Kidney (tissue), 13 donors: ENCODE measurements at regions not wholly inside any gene's neighbourhood (a gene's known extent, or its start where the extent isn't known, plus 50 kb on each side); places are given as distances from the start of the nearest gene placed in this dataset.

ENCODE experiments used
- DNase-seq, 5 donors: peaks; one replicate each; pipeline ENCODE4 v3.0.0-alpha.2; 2013 to 2020
- FAIRE-seq: peaks from 2 replicates; lab custom pipeline; 2012; peaks lifted over from hg19 to GRCh38; lab: Jason Lieb, UNC
- H3K27ac ChIP-seq, 2 donors: one replicate each; pipeline ENCODE4 v1.7.0; 2013; ENCODE audit warnings: low read depth in 2 of 2, low read length in 2 of 2, inconsistent platforms in 1 of 2
- H3K27me3 ChIP-seq: one replicate; pipeline ENCODE4 v1.7.1; 2013; ENCODE audit warnings: low read length, inconsistent platforms; ENCODE audit not compliant: control insufficient read depth, insufficient read depth
- H3K36me3 ChIP-seq, 3 donors: one replicate each; pipeline versions ENCODE4 v1.7.0 to v1.7.1; 2013; ENCODE audit warnings: low read length in 3 of 3, control low read depth in 1 of 3, inconsistent platforms in 1 of 3; ENCODE audit not compliant: insufficient read depth in 3 of 3, control insufficient read depth in 2 of 3
- H3K4me1 ChIP-seq, 3 donors: one replicate each; pipeline versions ENCODE4 v1.7.0 to v1.7.1; 2013; ENCODE audit warnings: low read length in 3 of 3, inconsistent platforms in 1 of 3, low read depth in 1 of 3; ENCODE audit not compliant: control insufficient read depth in 2 of 3, insufficient read depth in 2 of 3
- H3K4me3 ChIP-seq, 3 donors: one replicate each; pipeline versions ENCODE4 v1.7.0 to v1.8.1; 2013; ENCODE audit warnings: low read length in 3 of 3, control low read depth in 1 of 3, inconsistent platforms in 1 of 3
- H3K9ac ChIP-seq, 3 donors: one replicate each; pipeline versions ENCODE4 v1.7.0 to v1.7.1; 2013; ENCODE audit warnings: low read length in 3 of 3, control low read depth in 1 of 3, inconsistent platforms in 1 of 3
- H3K9me3 ChIP-seq, 3 donors: one replicate each; pipeline versions ENCODE4 v1.7.0 to v1.7.1; 2013; ENCODE audit warnings: low read length in 3 of 3, control low read depth in 1 of 3, inconsistent platforms in 1 of 3; ENCODE audit not compliant: control insufficient read depth in 2 of 3, insufficient read depth in 1 of 3
- intact Hi-C: fragments of 100-400 bp; cut with DNase I; formaldehyde crosslinking; loops from one replicate; pipeline ENCODE4 v1.11.1; 2022
- TF ChIP-seq, protein P1 (sequence below): IDR thresholded peaks from 3 replicates; pipeline ENCODE4 v1.5.1; 2012; ENCODE audit warnings: mild to moderate bottlenecking, moderate library complexity, borderline replicate concordance; ENCODE audit not compliant: insufficient read depth; ENCODE audit errors: extremely low read depth
- donor health status: control.
- donor health status: control.
- donor health status: control.
- donor health status: control.
- donor health status: control.
- donor health status: DM: yes; HTN: yes; CAD: no.
- donor health status: Normal renal cell carcinoma (clear cell type).

DNA sequence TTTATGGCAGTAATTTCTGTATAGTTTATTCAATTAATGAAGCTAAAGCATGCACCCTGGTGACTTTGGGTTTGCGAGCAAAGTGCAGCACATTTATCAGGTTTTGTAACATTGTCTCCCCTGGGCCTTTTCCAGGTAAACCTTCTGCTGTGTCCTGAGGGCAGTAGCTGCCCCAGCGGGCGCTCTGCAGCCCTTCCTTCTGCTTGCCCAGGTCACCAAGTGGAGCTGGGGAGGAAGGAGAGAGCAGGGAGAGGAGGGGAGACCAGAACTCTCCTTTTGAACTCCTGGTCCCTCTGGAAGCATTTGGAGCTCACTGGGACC, 145.6 kb downstream of the DLL1 start:
- Histone ChIP-seq H3K9me3 (peaks cover 0 to 4% (median 0%) of the 10 kb centered on the region in 3 donors), H3K27ac (no peak overlapping the region), H3K27me3 (no peaks in the 10 kb centered on the region), H3K9ac (no peak overlapping the region), H3K36me3 (no peaks in the 10 kb centered on the region), H3K4me3 (no peak overlapping the region), H3K4me1 (peaks cover 0 to 6% (median 0%) of the 10 kb centered on the region in 3 donors)
- DNase-seq (no peak), FAIRE-seq (no peak)
- intact Hi-C loops: no loop called here
- TF ChIP-seq, protein P1, sequence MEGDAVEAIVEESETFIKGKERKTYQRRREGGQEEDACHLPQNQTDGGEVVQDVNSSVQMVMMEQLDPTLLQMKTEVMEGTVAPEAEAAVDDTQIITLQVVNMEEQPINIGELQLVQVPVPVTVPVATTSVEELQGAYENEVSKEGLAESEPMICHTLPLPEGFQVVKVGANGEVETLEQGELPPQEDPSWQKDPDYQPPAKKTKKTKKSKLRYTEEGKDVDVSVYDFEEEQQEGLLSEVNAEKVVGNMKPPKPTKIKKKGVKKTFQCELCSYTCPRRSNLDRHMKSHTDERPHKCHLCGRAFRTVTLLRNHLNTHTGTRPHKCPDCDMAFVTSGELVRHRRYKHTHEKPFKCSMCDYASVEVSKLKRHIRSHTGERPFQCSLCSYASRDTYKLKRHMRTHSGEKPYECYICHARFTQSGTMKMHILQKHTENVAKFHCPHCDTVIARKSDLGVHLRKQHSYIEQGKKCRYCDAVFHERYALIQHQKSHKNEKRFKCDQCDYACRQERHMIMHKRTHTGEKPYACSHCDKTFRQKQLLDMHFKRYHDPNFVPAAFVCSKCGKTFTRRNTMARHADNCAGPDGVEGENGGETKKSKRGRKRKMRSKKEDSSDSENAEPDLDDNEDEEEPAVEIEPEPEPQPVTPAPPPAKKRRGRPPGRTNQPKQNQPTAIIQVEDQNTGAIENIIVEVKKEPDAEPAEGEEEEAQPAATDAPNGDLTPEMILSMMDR: no peak

DNA sequence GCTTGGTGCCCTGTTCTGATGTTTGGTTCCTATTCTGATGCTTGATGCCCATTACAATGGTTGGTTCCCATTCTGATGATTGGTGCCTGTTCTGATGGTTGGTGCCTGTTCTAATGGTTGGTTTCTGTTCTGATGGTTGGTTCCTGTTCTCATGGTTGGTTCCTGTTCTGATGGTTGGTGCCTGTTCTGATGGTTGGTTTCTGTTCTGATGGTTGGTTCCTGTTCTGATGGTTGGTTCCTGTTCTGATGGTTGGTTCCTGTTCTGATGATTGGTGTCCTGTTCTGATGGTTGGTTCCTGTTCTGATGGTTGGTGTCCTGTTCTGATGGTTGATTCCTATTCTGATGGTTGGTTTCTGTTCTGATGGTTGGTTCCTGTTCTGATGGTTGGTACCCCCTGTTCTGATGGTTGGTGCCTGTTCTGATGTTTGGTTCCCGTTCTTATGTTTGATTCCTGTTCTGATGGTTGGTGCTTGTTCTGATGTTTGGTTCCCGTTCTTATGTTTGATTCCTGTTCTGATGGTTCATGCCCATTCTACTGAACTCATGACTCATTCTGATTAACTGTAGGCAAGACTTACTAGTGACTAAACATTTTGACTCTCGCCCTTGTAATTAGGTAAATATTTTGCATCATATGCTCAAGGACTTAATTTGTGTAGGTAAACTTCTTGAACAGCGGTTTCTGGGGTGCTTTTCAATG, 146.2 kb downstream of the DLL1 start:
- intact Hi-C loops: no loop called here
- Histone ChIP-seq H3K27me3 (no peaks in the 10 kb centered on the region), H3K4me1 (peaks cover 0 to 6% (median 0%) of the 10 kb centered on the region in 3 donors), H3K36me3 (no peaks in the 10 kb centered on the region), H3K4me3 (no peak overlapping the region), H3K9ac (no peak overlapping the region), H3K9me3 (peaks cover 0 to 4% (median 0%) of the 10 kb centered on the region in 3 donors), H3K27ac (no peak overlapping the region)
- FAIRE-seq: no peak
- TF ChIP-seq, protein P1: no peak
- DNase-seq: no peak

DNA sequence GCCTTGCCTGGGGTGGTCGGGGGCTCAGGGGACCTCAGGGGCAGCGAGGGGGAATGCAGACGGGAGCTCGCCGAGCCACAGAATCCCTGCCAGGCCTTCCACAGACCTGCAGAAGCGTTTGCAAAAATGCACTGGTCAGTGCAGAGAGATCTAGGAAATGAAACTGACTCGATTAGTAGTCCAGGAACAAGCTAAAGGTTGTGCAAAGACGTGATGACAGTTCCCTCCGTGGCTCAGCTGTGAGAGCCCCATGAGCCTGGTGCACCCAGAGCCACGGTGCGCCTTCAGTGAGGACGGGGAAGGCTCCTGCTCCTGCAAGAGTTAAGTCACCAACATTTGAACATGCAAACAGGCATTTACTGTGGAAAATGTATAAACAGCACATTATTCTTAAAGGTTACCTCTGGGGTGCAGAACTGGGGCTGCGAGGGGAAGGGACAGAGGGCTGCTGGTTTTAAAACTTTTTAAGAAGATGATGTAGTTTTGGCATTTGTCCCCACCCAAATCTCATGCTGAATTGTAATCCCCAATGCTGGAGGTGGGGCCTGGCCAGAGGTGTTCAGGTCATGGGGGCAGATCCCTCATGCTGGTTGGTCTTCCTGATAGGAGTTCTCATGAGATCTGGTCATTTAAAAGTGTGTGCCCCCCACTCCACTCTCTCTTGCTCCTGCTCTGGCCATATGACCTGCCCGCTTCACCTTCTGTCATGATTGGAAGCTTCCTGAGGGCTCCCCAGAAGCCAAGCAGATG, 147.3 kb downstream of the DLL1 start:
- peaks cover 0 to 8% (median 0%) of the 10 kb centered on the region in 3 donors for H3K4me1 ChIP-seq
- H3K27me3 ChIP-seq: no peaks in the 10 kb centered on the region
- no peak overlapping the region for H3K9ac ChIP-seq
- no peak for FAIRE-seq
- TF ChIP-seq, protein P1: no peak
- DNase-seq: peak in 3 of 5 donors; percentile 9 to 58 (median 21)
- H3K9me3 ChIP-seq: peaks cover 0 to 4% (median 0%) of the 10 kb centered on the region in 3 donors
- H3K27ac ChIP-seq: no peak overlapping the region
- no peaks in the 10 kb centered on the region for H3K36me3 ChIP-seq
- intact Hi-C loops: no loop called here
- H3K4me3 ChIP-seq: no peak overlapping the region
